ENCODE measurements at regions not wholly inside any gene's neighbourhood (a gene's known extent, or its start where the extent isn't known, plus 50 kb on each side); places are given as distances from the start of the nearest gene placed in this dataset.

DNA sequence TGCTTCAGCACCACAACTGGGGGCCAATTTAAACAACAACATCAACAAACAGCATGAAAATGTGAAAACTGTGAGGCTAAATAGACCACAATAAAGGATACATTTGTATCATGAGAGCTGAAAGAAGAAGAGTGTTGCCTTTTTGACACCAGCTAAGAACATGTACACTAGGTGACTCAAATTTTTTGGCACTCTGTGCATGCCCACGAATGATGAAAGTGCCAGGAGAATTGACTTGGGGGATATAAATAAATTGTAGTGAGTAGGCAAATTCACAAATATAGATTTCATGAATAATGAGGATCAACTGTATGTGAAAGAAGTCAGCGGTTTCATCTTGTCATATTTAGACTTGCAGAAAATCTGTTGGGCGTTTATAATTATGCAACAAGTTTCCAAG, 1388.0 kb upstream of the LRRTM1 start:
- POLR2A ChIA-PET: no interaction called here
- TF ChIP-seq ZNF148 (tag by site-specific recombination; IDR thresholded peaks at IDR 0.05; ENCODE audit: borderline replicate concordance): no peak
- H3K9me3 ChIP-seq (ENCODE audit: control insufficient read depth, insufficient read depth, low read depth, low read length): no peaks in the 10 kb centered on the region
- CTCF ChIA-PET: no interaction called here
- H3K4me3 ChIP-seq (ENCODE audit: low read depth, low read length): no peak overlapping the region
- no peaks in the 10 kb centered on the region for H3K36me3 ChIP-seq (ENCODE audit: control insufficient read depth in 2 of 2, insufficient read depth in 1 of 2, low read length in 2 of 2)
- H3K4me1 ChIP-seq (ENCODE audit: control insufficient read depth, insufficient read depth, low read length): no peaks in the 10 kb centered on the region
- no peak overlapping the region for H3K27ac ChIP-seq (ENCODE audit: extremely low read depth, low read depth, low read length)

- no peak overlapping the region for H3K4me3 ChIP-seq (ENCODE audit: low read depth, low read length)
- CTCF ChIA-PET: no interaction called here
- H3K9me3 ChIP-seq (ENCODE audit: control insufficient read depth, insufficient read depth, low read depth, low read length): no peaks in the 10 kb centered on the region
- no peak for TF ChIP-seq HOXA7 (CRISPR knock-in tag; IDR thresholded peaks at IDR 0.05; ENCODE audit: borderline replicate concordance)
- TF ChIP-seq, protein P1, sequence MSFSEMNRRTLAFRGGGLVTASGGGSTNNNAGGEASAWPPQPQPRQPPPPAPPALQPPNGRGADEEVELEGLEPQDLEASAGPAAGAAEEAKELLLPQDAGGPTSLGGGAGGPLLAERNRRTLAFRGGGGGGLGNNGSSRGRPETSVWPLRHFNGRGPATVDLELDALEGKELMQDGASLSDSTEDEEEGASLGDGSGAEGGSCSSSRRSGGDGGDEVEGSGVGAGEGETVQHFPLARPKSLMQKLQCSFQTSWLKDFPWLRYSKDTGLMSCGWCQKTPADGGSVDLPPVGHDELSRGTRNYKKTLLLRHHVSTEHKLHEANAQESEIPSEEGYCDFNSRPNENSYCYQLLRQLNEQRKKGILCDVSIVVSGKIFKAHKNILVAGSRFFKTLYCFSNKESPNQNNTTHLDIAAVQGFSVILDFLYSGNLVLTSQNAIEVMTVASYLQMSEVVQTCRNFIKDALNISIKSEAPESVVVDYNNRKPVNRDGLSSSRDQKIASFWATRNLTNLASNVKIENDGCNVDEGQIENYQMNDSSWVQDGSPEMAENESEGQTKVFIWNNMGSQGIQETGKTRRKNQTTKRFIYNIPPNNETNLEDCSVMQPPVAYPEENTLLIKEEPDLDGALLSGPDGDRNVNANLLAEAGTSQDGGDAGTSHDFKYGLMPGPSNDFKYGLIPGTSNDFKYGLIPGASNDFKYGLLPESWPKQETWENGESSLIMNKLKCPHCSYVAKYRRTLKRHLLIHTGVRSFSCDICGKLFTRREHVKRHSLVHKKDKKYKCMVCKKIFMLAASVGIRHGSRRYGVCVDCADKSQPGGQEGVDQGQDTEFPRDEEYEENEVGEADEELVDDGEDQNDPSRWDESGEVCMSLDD (tag by site-specific recombination; IDR thresholded peaks at IDR 0.05): no peak
- no peaks in the 10 kb centered on the region for H3K4me1 ChIP-seq (ENCODE audit: control insufficient read depth, insufficient read depth, low read length)
- POLR2A ChIA-PET: no interaction called here
- no peak overlapping the region for H3K27ac ChIP-seq (ENCODE audit: extremely low read depth, low read depth, low read length)
- no peaks in the 10 kb centered on the region for H3K36me3 ChIP-seq (ENCODE audit: control insufficient read depth in 2 of 2, insufficient read depth in 1 of 2, low read length in 2 of 2)
Measured at GRCh38 chr2:81675641-81676040, 1371.1 kb upstream of the LRRTM1 start.

DNA sequence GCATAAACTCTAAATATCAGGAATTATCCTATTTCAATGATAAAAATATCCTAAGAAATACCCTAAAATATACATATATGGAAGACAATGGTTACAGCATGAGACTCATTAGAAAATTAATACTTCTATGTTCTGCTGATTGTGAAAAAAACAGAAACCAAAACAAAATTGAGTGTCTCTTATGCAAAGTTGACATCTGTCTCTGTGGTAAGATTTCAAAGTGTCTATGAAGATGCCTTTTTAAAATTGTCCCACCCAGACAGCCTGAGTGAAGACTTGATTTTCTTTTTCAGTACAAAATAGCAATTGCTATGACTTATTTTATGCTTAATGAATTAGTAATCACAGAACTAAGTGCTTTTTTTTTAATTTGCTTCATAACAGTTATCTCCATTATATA, 1368.4 kb upstream of the LRRTM1 start:
- Histone ChIP-seq H3K9me3 (ENCODE audit: control insufficient read depth, insufficient read depth, low read depth, low read length) (no peaks in the 10 kb centered on the region), H3K4me1 (ENCODE audit: control insufficient read depth, insufficient read depth, low read length) (no peaks in the 10 kb centered on the region), H3K36me3 (ENCODE audit: control insufficient read depth in 2 of 2, insufficient read depth in 1 of 2, low read length in 2 of 2) (no peaks in the 10 kb centered on the region), H3K4me3 (ENCODE audit: low read depth, low read length) (no peak overlapping the region), H3K27ac (ENCODE audit: extremely low read depth, low read depth, low read length) (no peak overlapping the region)
- ChIA-PET CTCF (interaction anchor here (0.6 kb wide), 1 partner anchor 31 kb away, joined by 3 read pairs; no protein-coding TSS in a partner anchor), POLR2A (no interaction called here)
- no peak for TF ChIP-seq PRDM1 (tag by site-specific recombination; IDR thresholded peaks at IDR 0.05)
- no peak for TF ChIP-seq ZNF155 (tag by site-specific recombination; IDR thresholded peaks at IDR 0.05)
- TF ChIP-seq, protein P2, sequence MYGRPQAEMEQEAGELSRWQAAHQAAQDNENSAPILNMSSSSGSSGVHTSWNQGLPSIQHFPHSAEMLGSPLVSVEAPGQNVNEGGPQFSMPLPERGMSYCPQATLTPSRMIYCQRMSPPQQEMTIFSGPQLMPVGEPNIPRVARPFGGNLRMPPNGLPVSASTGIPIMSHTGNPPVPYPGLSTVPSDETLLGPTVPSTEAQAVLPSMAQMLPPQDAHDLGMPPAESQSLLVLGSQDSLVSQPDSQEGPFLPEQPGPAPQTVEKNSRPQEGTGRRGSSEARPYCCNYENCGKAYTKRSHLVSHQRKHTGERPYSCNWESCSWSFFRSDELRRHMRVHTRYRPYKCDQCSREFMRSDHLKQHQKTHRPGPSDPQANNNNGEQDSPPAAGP (tag by site-specific recombination; IDR thresholded peaks at IDR 0.05): no peak
- no peak for TF ChIP-seq GLIS1 (tag by site-specific recombination; IDR thresholded peaks at IDR 0.05)
- TF ChIP-seq ZNF146 (tag by site-specific recombination; IDR thresholded peaks at IDR 0.05): no peak
- TF ChIP-seq, protein P3, sequence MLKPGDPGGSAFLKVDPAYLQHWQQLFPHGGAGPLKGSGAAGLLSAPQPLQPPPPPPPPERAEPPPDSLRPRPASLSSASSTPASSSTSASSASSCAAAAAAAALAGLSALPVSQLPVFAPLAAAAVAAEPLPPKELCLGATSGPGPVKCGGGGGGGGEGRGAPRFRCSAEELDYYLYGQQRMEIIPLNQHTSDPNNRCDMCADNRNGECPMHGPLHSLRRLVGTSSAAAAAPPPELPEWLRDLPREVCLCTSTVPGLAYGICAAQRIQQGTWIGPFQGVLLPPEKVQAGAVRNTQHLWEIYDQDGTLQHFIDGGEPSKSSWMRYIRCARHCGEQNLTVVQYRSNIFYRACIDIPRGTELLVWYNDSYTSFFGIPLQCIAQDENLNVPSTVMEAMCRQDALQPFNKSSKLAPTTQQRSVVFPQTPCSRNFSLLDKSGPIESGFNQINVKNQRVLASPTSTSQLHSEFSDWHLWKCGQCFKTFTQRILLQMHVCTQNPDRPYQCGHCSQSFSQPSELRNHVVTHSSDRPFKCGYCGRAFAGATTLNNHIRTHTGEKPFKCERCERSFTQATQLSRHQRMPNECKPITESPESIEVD (tag by site-specific recombination; IDR thresholded peaks at IDR 0.05): no peak
- TF ChIP-seq ZIC2 (tag by site-specific recombination; IDR thresholded peaks at IDR 0.05): no peak
- TF ChIP-seq ZNF19 (tag by site-specific recombination; IDR thresholded peaks at IDR 0.05; ENCODE audit: low read depth): no peak
- no peak for TF ChIP-seq ZNF184 (tag by site-specific recombination; IDR thresholded peaks at IDR 0.05)
- no peak for TF ChIP-seq ZNF248 (tag by site-specific recombination; IDR thresholded peaks at IDR 0.05)
- no peak for TF ChIP-seq ZBTB17 (tag by site-specific recombination; IDR thresholded peaks at IDR 0.05)
- TF ChIP-seq ZNF37A (tag by site-specific recombination; IDR thresholded peaks at IDR 0.05): no peak
- TF ChIP-seq ZNF423 (tag by site-specific recombination; IDR thresholded peaks at IDR 0.05): no peak
- no peak for TF ChIP-seq ZNF596 (tag by site-specific recombination; IDR thresholded peaks at IDR 0.05)
- no peak for TF ChIP-seq BCL11B (tag by site-specific recombination; IDR thresholded peaks at IDR 0.05; ENCODE audit: low read depth)
- TF ChIP-seq MZF1 (tag by site-specific recombination; IDR thresholded peaks at IDR 0.05; ENCODE audit: borderline replicate concordance): no peak

Data from HEK293 (cell line).